K562 (cell line): ENCODE measurements at regions not wholly inside any gene's neighbourhood (a gene's known extent, or its start where the extent isn't known, plus 50 kb on each side); places are given as distances from the start of the nearest gene placed in this dataset.

ENCODE experiments used
- BMI1 ChIP-seq: fragments of 150-350 bp; IDR thresholded peaks from 2 replicates; pipeline ENCODE4 v1.6.1; 2014; ENCODE audit warnings: low read length
- KAT8 ChIP-seq: fragments of 450-650 bp; IDR thresholded peaks from 2 replicates; pipeline ENCODE4 v1.6.1; 2016; ENCODE audit warnings: low read depth, mild to moderate bottlenecking
- MCM3 ChIP-seq: fragments of 450-650 bp; IDR thresholded peaks from 2 replicates; pipeline ENCODE4 v1.6.1; 2016
- RBM14 ChIP-seq: fragments of 200-400 bp; formaldehyde crosslinking; IDR thresholded peaks from 2 replicates; pipeline ENCODE4 v1.6.1; 2018; ENCODE audit warnings: low read depth, mild to moderate bottlenecking, low read length, moderate library complexity, borderline replicate concordance; ENCODE audit not compliant: insufficient read depth
- SIN3A ChIP-seq, 2 experiments: fragments of 150-350 bp in 1 of 2; IDR thresholded peaks; 2 replicates each; pipeline ENCODE4 v1.6.1; 2011 to 2016; ENCODE audit warnings: borderline replicate concordance in 2 of 2, low read depth in 2 of 2, low read length in 2 of 2, mild to moderate bottlenecking in 2 of 2, moderate library complexity in 2 of 2; ENCODE audit not compliant: control insufficient read depth in 1 of 2
- SMAD1 ChIP-seq: fragments of 150-350 bp; IDR thresholded peaks from 2 replicates; pipeline ENCODE4 v1.6.1; 2014; ENCODE audit warnings: low read length, low read depth; ENCODE audit not compliant: partially characterized antibody
- SP1 ChIP-seq: sonication (generic); formaldehyde crosslinking; IDR thresholded peaks from 2 replicates; pipeline ENCODE4 v1.8.1; 2022; ENCODE audit warnings: mild to moderate bottlenecking, missing genetic modification reagents
- ZBTB7A ChIP-seq: IDR thresholded peaks from 2 replicates; pipeline ENCODE4 v1.6.1; 2011; ENCODE audit warnings: low read depth, mild to moderate bottlenecking, low read length, moderate library complexity, borderline replicate concordance; ENCODE audit not compliant: control insufficient read depth
- ZNF592 ChIP-seq: fragments of 450-650 bp; IDR thresholded peaks from 2 replicates; pipeline ENCODE4 v1.6.1; 2017; ENCODE audit warnings: antibody characterized with exemption, mild to moderate bottlenecking
- TF ChIP-seq, protein P1 (sequence below): fragments of 200-600 bp; sonication (generic); IDR thresholded peaks from one replicate; pipeline ENCODE4 v1.6.1; 2012; ENCODE audit warnings: mild to moderate bottlenecking, low read depth, low read length, inconsistent platforms
- TF ChIP-seq, protein P2 (sequence below): sonication (generic); formaldehyde crosslinking; IDR thresholded peaks from 2 replicates; pipeline ENCODE4 v1.5.0; 2020; ENCODE audit warnings: missing genetic modification reagents

DNA sequence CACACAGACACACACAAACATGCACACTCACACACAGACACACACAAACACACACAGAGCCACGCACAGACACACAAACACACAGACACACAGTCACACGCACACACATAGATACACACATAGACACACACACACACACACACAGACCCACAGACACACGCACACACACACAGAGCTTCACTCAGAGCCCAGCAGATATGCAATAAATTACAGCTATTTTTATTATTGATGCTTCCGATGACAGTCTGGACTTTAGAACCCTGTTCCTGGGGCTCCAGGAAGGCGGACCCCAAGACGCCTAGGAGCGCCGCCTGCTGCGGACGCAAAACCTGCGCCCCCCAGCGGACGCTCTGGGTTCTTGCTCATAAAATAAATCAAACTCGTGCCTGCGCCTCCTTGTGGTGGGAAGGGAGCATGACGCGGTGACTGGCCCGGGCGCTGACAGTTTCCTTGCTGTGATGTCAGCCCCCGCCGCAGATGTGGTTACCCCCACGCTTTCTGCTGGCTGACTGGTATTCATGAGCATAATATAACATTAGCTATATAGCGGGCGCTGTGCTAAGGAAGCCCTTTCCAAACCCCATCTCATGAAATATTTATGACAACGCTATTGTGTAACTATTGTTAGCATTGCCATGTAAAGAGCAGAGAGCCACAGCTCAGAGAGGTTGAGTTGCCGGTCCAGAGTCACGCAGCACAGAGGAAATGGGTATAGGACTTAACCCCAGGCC is 64.4 kb upstream of the TM9SF2 start (continued):
- peak; percentile 80 for TF ChIP-seq ZNF592
- TF ChIP-seq SIN3A (IDR thresholded peaks at IDR 0.05; ENCODE audit: borderline replicate concordance in 2 of 2, control insufficient read depth in 1 of 2, low read depth in 2 of 2, low read length in 2 of 2), result no peak
- TF ChIP-seq KAT8, result no peak
- peak; percentile 48; the same call in 1 of the 2 replicates for TF ChIP-seq SP1 (CRISPR knock-in tag)
- TF ChIP-seq, protein P1, sequence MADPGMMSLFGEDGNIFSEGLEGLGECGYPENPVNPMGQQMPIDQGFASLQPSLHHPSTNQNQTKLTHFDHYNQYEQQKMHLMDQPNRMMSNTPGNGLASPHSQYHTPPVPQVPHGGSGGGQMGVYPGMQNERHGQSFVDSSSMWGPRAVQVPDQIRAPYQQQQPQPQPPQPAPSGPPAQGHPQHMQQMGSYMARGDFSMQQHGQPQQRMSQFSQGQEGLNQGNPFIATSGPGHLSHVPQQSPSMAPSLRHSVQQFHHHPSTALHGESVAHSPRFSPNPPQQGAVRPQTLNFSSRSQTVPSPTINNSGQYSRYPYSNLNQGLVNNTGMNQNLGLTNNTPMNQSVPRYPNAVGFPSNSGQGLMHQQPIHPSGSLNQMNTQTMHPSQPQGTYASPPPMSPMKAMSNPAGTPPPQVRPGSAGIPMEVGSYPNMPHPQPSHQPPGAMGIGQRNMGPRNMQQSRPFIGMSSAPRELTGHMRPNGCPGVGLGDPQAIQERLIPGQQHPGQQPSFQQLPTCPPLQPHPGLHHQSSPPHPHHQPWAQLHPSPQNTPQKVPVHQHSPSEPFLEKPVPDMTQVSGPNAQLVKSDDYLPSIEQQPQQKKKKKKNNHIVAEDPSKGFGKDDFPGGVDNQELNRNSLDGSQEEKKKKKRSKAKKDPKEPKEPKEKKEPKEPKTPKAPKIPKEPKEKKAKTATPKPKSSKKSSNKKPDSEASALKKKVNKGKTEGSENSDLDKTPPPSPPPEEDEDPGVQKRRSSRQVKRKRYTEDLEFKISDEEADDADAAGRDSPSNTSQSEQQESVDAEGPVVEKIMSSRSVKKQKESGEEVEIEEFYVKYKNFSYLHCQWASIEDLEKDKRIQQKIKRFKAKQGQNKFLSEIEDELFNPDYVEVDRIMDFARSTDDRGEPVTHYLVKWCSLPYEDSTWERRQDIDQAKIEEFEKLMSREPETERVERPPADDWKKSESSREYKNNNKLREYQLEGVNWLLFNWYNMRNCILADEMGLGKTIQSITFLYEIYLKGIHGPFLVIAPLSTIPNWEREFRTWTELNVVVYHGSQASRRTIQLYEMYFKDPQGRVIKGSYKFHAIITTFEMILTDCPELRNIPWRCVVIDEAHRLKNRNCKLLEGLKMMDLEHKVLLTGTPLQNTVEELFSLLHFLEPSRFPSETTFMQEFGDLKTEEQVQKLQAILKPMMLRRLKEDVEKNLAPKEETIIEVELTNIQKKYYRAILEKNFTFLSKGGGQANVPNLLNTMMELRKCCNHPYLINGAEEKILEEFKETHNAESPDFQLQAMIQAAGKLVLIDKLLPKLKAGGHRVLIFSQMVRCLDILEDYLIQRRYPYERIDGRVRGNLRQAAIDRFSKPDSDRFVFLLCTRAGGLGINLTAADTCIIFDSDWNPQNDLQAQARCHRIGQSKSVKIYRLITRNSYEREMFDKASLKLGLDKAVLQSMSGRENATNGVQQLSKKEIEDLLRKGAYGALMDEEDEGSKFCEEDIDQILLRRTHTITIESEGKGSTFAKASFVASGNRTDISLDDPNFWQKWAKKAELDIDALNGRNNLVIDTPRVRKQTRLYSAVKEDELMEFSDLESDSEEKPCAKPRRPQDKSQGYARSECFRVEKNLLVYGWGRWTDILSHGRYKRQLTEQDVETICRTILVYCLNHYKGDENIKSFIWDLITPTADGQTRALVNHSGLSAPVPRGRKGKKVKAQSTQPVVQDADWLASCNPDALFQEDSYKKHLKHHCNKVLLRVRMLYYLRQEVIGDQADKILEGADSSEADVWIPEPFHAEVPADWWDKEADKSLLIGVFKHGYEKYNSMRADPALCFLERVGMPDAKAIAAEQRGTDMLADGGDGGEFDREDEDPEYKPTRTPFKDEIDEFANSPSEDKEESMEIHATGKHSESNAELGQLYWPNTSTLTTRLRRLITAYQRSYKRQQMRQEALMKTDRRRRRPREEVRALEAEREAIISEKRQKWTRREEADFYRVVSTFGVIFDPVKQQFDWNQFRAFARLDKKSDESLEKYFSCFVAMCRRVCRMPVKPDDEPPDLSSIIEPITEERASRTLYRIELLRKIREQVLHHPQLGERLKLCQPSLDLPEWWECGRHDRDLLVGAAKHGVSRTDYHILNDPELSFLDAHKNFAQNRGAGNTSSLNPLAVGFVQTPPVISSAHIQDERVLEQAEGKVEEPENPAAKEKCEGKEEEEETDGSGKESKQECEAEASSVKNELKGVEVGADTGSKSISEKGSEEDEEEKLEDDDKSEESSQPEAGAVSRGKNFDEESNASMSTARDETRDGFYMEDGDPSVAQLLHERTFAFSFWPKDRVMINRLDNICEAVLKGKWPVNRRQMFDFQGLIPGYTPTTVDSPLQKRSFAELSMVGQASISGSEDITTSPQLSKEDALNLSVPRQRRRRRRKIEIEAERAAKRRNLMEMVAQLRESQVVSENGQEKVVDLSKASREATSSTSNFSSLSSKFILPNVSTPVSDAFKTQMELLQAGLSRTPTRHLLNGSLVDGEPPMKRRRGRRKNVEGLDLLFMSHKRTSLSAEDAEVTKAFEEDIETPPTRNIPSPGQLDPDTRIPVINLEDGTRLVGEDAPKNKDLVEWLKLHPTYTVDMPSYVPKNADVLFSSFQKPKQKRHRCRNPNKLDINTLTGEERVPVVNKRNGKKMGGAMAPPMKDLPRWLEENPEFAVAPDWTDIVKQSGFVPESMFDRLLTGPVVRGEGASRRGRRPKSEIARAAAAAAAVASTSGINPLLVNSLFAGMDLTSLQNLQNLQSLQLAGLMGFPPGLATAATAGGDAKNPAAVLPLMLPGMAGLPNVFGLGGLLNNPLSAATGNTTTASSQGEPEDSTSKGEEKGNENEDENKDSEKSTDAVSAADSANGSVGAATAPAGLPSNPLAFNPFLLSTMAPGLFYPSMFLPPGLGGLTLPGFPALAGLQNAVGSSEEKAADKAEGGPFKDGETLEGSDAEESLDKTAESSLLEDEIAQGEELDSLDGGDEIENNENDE, result no peak
- no peak for TF ChIP-seq SMAD1
- TF ChIP-seq MCM3, result no peak
- no peak for TF ChIP-seq RBM14
- TF ChIP-seq ZBTB7A, result peak; percentile 47; the same call in 1 of the 2 replicates
- TF ChIP-seq, protein P2, sequence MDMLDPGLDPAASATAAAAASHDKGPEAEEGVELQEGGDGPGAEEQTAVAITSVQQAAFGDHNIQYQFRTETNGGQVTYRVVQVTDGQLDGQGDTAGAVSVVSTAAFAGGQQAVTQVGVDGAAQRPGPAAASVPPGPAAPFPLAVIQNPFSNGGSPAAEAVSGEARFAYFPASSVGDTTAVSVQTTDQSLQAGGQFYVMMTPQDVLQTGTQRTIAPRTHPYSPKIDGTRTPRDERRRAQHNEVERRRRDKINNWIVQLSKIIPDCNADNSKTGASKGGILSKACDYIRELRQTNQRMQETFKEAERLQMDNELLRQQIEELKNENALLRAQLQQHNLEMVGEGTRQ (CRISPR knock-in tag), result no peak
- TF ChIP-seq BMI1, result no peak
